ENCODE measurements at regions not wholly inside any gene's neighbourhood (a gene's known extent, or its start where the extent isn't known, plus 50 kb on each side); places are given as distances from the start of the nearest gene placed in this dataset.

- no peak for DNase-seq (ENCODE audit: low read depth, low spot score)
- H3K9ac ChIP-seq (ENCODE audit: insufficient read length, low read depth) = no peak overlapping the region
- no peak overlapping the region for H3K4me3 ChIP-seq (ENCODE audit: insufficient read length, low read depth)
- H3K36me3 ChIP-seq (ENCODE audit: insufficient read depth, insufficient read length, low read length) = no peaks in the 10 kb centered on the region
- TF ChIP-seq SUZ12 (IDR thresholded peaks at IDR 0.05; ENCODE audit: extremely low read depth, insufficient read depth, insufficient read length) = no peak
- TF ChIP-seq YY1 (IDR thresholded peaks at IDR 0.05; ENCODE audit: insufficient read depth, insufficient read length) = no peak
- no peak for TF ChIP-seq ZNF274 (IDR thresholded peaks at IDR 0.05; ENCODE audit: low read depth, low read length)
- H3K4me1 ChIP-seq (ENCODE audit: insufficient read depth, insufficient read length) = no peaks in the 10 kb centered on the region
- H3K9me3 ChIP-seq (ENCODE audit: insufficient read depth, low read length) = no peaks in the 10 kb centered on the region
- no peaks in the 10 kb centered on the region for H3K27me3 ChIP-seq (ENCODE audit: insufficient read depth, insufficient read length)
Measured at GRCh38 chr13:106329941-106330340, 205.5 kb downstream of the EFNB2 start.

- TF ChIP-seq ZNF274 (IDR thresholded peaks at IDR 0.05; ENCODE audit: low read depth, low read length) (no peak), YY1 (IDR thresholded peaks at IDR 0.05; ENCODE audit: insufficient read depth, insufficient read length) (no peak), SUZ12 (IDR thresholded peaks at IDR 0.05; ENCODE audit: extremely low read depth, insufficient read depth, insufficient read length) (no peak)
- H3K9me3 ChIP-seq (ENCODE audit: insufficient read depth, low read length) = peaks cover 16% of the 10 kb centered on the region
- no peak overlapping the region for H3K9ac ChIP-seq (ENCODE audit: insufficient read length, low read depth)
- no peaks in the 10 kb centered on the region for H3K27me3 ChIP-seq (ENCODE audit: insufficient read depth, insufficient read length)
- H3K36me3 ChIP-seq (ENCODE audit: insufficient read depth, insufficient read length, low read length) = no peaks in the 10 kb centered on the region
- no peak overlapping the region for H3K4me3 ChIP-seq (ENCODE audit: insufficient read length, low read depth)
- H3K4me1 ChIP-seq (ENCODE audit: insufficient read depth, insufficient read length) = no peaks in the 10 kb centered on the region
- DNase-seq (ENCODE audit: low read depth, low spot score) = no peak
Measured at GRCh38 chr13:106326751-106327150, 208.7 kb downstream of the EFNB2 start.

- no peaks in the 10 kb centered on the region for H3K4me1 ChIP-seq (ENCODE audit: insufficient read depth, insufficient read length)
- peaks cover 22% of the 10 kb centered on the region for H3K9me3 ChIP-seq (ENCODE audit: insufficient read depth, low read length)
- no peak overlapping the region for H3K9ac ChIP-seq (ENCODE audit: insufficient read length, low read depth)
- H3K27me3 ChIP-seq (ENCODE audit: insufficient read depth, insufficient read length) = no peaks in the 10 kb centered on the region
- DNase-seq (ENCODE audit: low read depth, low spot score) = no peak
- H3K4me3 ChIP-seq (ENCODE audit: insufficient read length, low read depth) = no peak overlapping the region
- no peaks in the 10 kb centered on the region for H3K36me3 ChIP-seq (ENCODE audit: insufficient read depth, insufficient read length, low read length)
- TF ChIP-seq YY1 (IDR thresholded peaks at IDR 0.05; ENCODE audit: insufficient read depth, insufficient read length) = no peak
- no peak for TF ChIP-seq SUZ12 (IDR thresholded peaks at IDR 0.05; ENCODE audit: extremely low read depth, insufficient read depth, insufficient read length)
- TF ChIP-seq ZNF274 (IDR thresholded peaks at IDR 0.05; ENCODE audit: low read depth, low read length) = no peak
Measured at GRCh38 chr13:106324444-106324843, 211.0 kb downstream of the EFNB2 start.

GRCh38 chr13:106322628-106323027, 212.8 kb downstream of the EFNB2 start:
- Histone ChIP-seq H3K27me3 (ENCODE audit: insufficient read depth, insufficient read length) (no peaks in the 10 kb centered on the region), H3K9ac (ENCODE audit: insufficient read length, low read depth) (no peak overlapping the region), H3K9me3 (ENCODE audit: insufficient read depth, low read length) (peaks cover 22% of the 10 kb centered on the region), H3K36me3 (ENCODE audit: insufficient read depth, insufficient read length, low read length) (no peaks in the 10 kb centered on the region), H3K4me3 (ENCODE audit: insufficient read length, low read depth) (no peak overlapping the region), H3K4me1 (ENCODE audit: insufficient read depth, insufficient read length) (no peaks in the 10 kb centered on the region)
- no peak for DNase-seq (ENCODE audit: low read depth, low spot score)
- TF ChIP-seq SUZ12 (IDR thresholded peaks at IDR 0.05; ENCODE audit: extremely low read depth, insufficient read depth, insufficient read length) = no peak
- TF ChIP-seq ZNF274 (IDR thresholded peaks at IDR 0.05; ENCODE audit: low read depth, low read length) = no peak
- no peak for TF ChIP-seq YY1 (IDR thresholded peaks at IDR 0.05; ENCODE audit: insufficient read depth, insufficient read length)

- Histone ChIP-seq H3K4me3 (ENCODE audit: insufficient read length, low read depth) (no peak overlapping the region), H3K36me3 (ENCODE audit: insufficient read depth, insufficient read length, low read length) (no peaks in the 10 kb centered on the region), H3K9ac (ENCODE audit: insufficient read length, low read depth) (no peak overlapping the region), H3K27me3 (ENCODE audit: insufficient read depth, insufficient read length) (no peaks in the 10 kb centered on the region), H3K4me1 (ENCODE audit: insufficient read depth, insufficient read length) (no peaks in the 10 kb centered on the region), H3K9me3 (ENCODE audit: insufficient read depth, low read length) (peaks cover 22% of the 10 kb centered on the region)
- DNase-seq (ENCODE audit: low read depth, low spot score) = no peak
- no peak for TF ChIP-seq SUZ12 (IDR thresholded peaks at IDR 0.05; ENCODE audit: extremely low read depth, insufficient read depth, insufficient read length)
- TF ChIP-seq YY1 (IDR thresholded peaks at IDR 0.05; ENCODE audit: insufficient read depth, insufficient read length) = no peak
Measured at GRCh38 chr13:106318941-106319411, 216.5 kb downstream of the EFNB2 start.

GRCh38 chr13:106314417-106314816, 221.0 kb downstream of the EFNB2 start:
- H3K9ac ChIP-seq (ENCODE audit: insufficient read length, low read depth) = no peak overlapping the region

GRCh38 chr13:106311004-106311403, 224.5 kb downstream of the EFNB2 start:
- Histone ChIP-seq H3K4me3 (ENCODE audit: insufficient read length, low read depth) (no peak overlapping the region), H3K27me3 (ENCODE audit: insufficient read depth, insufficient read length) (no peaks in the 10 kb centered on the region), H3K9me3 (ENCODE audit: insufficient read depth, low read length) (no peaks in the 10 kb centered on the region), H3K4me1 (ENCODE audit: insufficient read depth, insufficient read length) (no peaks in the 10 kb centered on the region), H3K36me3 (ENCODE audit: insufficient read depth, insufficient read length, low read length) (no peaks in the 10 kb centered on the region), H3K9ac (ENCODE audit: insufficient read length, low read depth) (no peak overlapping the region)
- no peak for DNase-seq (ENCODE audit: low read depth, low spot score)
- TF ChIP-seq ZNF274 (IDR thresholded peaks at IDR 0.05; ENCODE audit: low read depth, low read length) = no peak
- no peak for TF ChIP-seq YY1 (IDR thresholded peaks at IDR 0.05; ENCODE audit: insufficient read depth, insufficient read length)
- no peak for TF ChIP-seq SUZ12 (IDR thresholded peaks at IDR 0.05; ENCODE audit: extremely low read depth, insufficient read depth, insufficient read length)

More at GRCh38 chr13:106314417-106314816, 221.0 kb downstream of the EFNB2 start:
- no peaks in the 10 kb centered on the region for H3K4me1 ChIP-seq (ENCODE audit: insufficient read depth, insufficient read length)
- H3K27me3 ChIP-seq (ENCODE audit: insufficient read depth, insufficient read length) = no peaks in the 10 kb centered on the region
- no peaks in the 10 kb centered on the region for H3K9me3 ChIP-seq (ENCODE audit: insufficient read depth, low read length)
- H3K36me3 ChIP-seq (ENCODE audit: insufficient read depth, insufficient read length, low read length) = no peaks in the 10 kb centered on the region
- no peak for DNase-seq (ENCODE audit: low read depth, low spot score)
- H3K4me3 ChIP-seq (ENCODE audit: insufficient read length, low read depth) = no peak overlapping the region
- TF ChIP-seq ZNF274 (IDR thresholded peaks at IDR 0.05; ENCODE audit: low read depth, low read length) (no peak), SUZ12 (IDR thresholded peaks at IDR 0.05; ENCODE audit: extremely low read depth, insufficient read depth, insufficient read length) (no peak), YY1 (IDR thresholded peaks at IDR 0.05; ENCODE audit: insufficient read depth, insufficient read length) (no peak)
